Daoy (cell line): ENCODE measurements at regions not wholly inside any gene's neighbourhood (a gene's known extent, or its start where the extent isn't known, plus 50 kb on each side); places are given as distances from the start of the nearest gene placed in this dataset.
A peak's percentile ranks its signal among the peaks of the same experiment; 100 is the strongest.

Experiments used
- DNase-seq: peaks from one replicate; pipeline ENCODE4 v3.0.0-alpha.2; 2015; ENCODE audit warnings: low read depth

GRCh38 chr12:85509081-85509856, 229.2 kb downstream of the ALX1 start:
- no peak for DNase-seq

- peak; percentile 54 for DNase-seq
Measured at GRCh38 chr12:85509857-85510256, 229.8 kb downstream of the ALX1 start.

DNA sequence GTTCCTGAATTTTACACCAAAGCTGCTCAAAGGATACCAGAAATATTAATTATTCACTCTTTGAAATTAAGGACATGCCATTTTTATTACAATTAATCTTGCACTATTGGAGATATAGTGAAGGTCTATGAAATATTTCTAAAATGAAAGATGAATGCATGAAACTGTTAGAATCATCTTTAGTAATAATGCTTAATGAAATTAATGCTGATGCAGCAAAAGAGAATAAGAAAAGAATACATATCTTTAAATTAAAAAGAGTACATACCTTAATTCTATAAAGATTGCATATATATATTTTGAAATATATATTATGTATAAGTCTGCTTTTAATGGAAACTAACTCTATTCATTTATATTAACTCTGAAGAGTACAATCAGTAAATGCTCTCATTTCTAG, 236.0 kb downstream of the ALX1 start:
- no peak for DNase-seq

DNA sequence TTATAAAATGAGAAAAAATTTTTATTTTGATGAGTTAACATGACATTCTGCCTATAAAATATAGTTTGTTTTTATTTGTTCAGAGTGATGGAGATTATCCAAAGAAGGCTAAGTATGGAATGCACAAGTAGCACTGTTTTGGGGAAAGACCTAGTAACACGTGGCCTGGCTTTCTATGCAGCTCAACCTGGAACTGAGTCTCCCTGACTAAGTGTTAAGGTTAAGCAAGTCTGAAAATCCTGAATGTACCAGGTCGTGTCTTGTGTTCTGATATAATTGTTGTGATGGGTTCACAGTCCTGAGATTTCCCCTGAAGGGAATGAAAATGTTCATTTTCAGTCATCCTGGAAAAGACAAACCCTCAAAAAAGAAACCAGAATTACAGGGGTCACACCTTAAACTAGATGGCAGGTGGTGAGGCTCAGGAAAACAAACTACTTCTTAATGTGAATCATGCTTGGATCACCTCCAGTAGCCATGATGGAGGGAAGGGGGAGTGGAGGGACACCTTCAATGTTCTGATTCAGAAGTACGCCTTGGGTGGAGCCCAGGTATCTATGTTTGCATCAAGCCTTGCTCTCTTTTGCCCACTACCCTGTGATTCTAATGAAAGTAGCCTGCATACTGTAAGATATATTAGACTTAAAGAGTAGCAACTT, 236.8 kb downstream of the ALX1 start:
- no peak for DNase-seq

DNA sequence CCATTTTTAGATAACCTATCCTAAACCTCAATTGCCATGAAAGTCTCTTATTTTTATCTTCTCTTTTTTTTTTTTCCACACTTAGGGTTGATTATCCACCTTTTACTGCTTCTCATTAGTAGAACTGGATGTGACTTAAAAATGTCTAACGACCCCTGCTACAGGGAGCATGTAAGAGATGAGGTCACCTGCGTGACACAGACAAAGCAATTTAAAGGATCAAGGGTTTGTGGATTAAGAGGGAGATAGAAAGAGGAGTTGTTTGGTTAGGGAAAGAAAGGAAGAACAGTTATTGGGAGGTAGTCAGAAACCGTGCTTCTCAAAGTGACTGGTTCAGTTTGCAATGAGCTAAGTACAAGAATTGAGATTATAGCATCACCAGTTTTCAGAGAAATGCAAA, 239.1 kb downstream of the ALX1 start:
- DNase-seq = no peak

- DNase-seq = no peak
Measured at GRCh38 chr12:85523197-85523596, 243.2 kb downstream of the ALX1 start.

- DNase-seq = no peak
Measured at GRCh38 chr12:85527192-85527591, 247.2 kb downstream of the ALX1 start.

DNA sequence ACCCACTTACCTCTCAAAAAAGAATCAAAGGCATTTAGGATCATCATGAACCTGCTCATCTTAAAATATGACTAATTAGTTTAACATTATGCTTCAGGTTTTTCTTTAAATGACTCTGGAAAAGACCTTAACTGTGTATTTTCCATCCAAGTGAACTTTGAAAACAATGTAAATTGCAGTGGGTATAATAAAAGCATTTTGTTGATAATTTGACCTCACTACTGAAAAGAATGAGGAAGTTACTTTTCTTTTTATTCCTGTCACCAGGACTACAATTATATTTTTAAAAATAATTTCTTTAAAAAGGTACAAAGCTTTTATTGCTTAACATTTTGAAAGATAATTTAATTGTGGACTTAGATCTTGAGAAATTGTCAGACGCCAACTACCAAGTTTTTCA, 249.9 kb downstream of the ALX1 start:
- no peak for DNase-seq

DNA sequence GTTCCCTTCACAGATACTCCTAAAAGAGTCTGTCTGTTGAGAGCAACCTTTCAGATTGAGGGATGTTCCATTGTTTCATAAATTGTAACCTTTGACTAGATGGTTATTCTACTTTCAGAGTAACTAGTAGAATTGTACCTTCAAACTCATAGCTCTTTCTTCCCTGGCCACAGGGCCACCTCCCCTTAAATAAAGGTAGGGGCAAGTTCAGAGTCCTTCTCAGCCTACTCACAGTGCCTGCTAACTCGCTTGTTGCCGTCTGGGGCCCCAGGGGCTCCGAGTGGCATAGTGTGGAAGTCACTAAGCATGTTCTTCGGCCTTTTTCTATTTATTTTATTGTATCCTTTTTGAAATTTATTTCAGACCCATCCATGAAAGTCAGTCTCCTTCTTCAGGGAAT, 250.4 kb downstream of the ALX1 start:
- no peak for DNase-seq

GRCh38 chr12:85531341-85531740, 251.3 kb downstream of the ALX1 start:
- DNase-seq = no peak

- DNase-seq = no peak
Measured at GRCh38 chr12:85549640-85550039, 269.6 kb downstream of the ALX1 start.

DNA sequence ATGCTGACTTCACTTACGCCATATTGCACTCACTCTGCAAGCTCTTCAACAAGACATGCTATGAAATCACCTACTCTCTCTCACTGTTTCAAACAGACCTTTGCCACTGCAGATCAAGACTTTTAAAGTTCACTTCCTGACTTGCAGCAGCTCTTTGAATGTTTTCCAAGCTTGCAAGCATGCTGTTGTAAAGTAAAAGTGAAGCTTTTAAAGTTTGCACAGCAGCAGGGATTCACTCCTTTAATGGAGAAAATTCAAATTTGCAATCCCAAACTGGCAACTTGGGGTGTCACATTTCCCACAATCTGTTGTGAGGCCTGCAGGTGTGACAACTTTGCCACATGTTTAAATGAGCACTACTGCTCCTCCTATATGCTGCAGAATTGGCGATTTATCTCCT, 270.9 kb downstream of the ALX1 start:
- no peak for DNase-seq

- DNase-seq = no peak
Measured at GRCh38 chr12:85552461-85552860, 272.4 kb downstream of the ALX1 start.

- DNase-seq = no peak
Measured at GRCh38 chr12:85557850-85558249, 277.8 kb downstream of the ALX1 start.

- no peak for DNase-seq
Measured at GRCh38 chr12:85558684-85559083, 277.5 kb downstream of the RASSF9 start.

- DNase-seq = no peak
Measured at GRCh38 chr12:85559127-85559526, 277.1 kb downstream of the RASSF9 start.

DNA sequence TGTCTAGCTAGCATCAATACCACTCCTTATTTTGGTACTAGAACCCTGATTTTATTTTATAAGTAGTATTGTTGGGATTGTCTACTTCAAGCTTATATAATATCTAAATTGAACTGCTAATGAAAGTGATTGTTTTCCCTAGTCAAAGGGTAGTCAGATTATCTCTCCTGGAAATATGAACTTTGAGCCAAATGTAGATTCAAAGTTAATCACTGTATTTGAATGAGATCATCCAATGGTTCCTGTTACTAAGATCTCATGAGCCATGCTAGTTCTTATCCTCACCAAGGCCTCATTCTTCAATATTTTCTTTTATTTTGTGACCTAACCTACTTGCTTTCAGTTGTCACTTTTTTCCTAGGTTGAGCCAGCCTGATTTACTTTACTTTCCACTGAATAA, 276.7 kb downstream of the RASSF9 start:
- no peak for DNase-seq

DNA sequence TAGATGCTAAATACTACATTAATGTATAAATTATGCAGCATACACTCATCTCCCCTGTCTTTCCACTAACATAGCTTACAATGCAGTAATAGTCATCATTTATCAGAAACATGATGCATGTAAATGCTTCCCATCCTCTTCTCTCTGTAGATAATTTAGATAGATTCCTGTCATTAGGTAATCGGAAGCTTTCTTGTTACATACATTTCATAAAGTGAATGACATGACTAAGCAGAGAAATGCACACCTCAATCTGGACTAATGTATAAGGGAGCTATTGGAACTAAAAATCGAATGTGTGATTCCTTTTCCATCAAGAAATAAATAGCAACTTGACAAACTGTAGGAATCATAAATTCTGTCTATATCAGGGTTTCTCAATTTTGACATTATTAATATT, 273.4 kb downstream of the RASSF9 start:
- DNase-seq = no peak

GRCh38 chr12:85564786-85565185, 271.4 kb downstream of the RASSF9 start:
- DNase-seq = no peak

DNA sequence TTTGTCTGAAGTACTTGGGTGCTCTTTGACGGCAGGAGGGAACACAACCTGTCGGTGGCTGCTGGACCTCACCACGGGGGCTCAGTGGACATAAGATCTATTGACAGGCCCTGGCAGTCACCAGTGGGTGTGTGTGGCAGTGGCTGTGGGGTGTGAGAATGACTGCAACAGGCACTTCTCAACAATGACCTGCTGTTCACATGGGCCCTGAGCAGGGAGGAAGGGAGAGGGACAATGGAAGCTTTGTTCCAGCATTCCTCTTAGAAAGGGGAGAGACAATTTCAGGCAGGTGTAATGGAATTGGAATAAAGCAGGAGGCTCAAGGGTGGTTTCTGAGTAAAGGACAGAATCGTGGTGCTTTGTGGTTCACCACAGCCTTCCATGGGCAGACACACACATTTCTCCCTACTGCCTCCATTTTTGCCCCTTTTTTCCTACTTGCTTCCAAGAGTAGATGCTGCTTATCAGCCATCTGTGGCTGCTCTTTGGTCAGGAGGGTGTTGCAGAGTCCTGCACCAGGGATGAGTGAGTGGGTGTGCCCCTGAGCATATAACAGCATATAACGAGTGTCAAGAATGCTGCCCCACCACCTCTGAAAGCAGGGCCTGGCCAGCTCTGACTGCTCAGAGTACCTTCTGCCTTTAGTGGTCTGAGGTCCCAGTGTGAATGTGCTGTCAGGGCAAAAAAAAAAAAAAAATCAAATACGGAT, 267.7 kb downstream of the RASSF9 start:
- no peak for DNase-seq

GRCh38 chr12:85569261-85569660, 266.9 kb downstream of the RASSF9 start:
- DNase-seq = no peak

DNA sequence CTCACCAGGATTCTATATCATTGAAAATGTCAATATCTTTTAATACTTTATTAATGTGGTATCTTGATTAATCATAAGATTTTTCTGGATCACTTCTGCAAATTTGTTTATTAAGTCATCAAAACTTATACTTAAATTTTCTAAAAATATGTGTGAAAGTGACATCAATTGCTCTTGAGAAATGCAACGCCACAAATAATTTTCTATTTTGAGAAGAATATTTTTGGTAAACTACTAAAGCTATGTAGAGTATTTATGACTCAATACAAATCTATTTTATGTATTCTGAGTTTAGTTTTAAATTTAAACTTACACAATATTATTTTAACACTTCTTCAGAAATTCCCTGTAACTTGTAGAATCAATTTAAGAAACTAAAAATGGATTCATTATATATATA, 263.3 kb downstream of the RASSF9 start:
- no peak for DNase-seq

GRCh38 chr12:85573635-85574214, 262.5 kb downstream of the RASSF9 start:
- DNase-seq = no peak
